ENCODE measurements at regions not wholly inside any gene's neighbourhood (a gene's known extent, or its start where the extent isn't known, plus 50 kb on each side); places are given as distances from the start of the nearest gene placed in this dataset.
"Not testable (repeated sequence)": the region's sequence is repeated elsewhere in the genome, so short reads cannot be mapped to it uniquely, and the experiment has no call there.

- DNase-seq (ENCODE audit: low read depth), result no peak
Observed at GRCh38 chr10:30170146-30170545, 110.8 kb upstream of the JCAD start.

DNA sequence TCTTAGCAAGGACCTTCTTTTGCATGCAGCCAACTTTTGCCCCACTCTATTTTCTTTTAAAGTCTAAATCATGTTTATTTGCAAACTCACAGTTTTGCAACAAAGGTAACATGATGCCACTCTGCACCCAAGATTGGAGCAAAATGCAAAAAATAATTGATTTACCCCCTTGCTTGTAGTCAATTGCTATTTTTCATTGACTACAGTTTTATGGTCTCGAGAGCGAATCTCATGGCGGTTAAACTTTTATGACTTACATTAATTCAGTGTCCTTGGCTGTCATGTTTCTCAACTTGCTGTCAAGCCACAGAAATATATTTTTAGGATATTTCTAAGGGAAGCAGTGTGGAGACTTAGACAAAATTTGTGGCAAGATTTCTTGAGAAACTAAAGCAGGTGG lies 110.0 kb upstream of the JCAD start:
- DNase-seq (ENCODE audit: low read depth), result no peak

- no peak for DNase-seq (ENCODE audit: low read depth)
Observed at GRCh38 chr10:30166929-30167328, 107.5 kb upstream of the JCAD start.

- DNase-seq (ENCODE audit: low read depth), result not testable (repeated sequence)
Observed at GRCh38 chr10:30163410-30163809, 104.0 kb upstream of the JCAD start.

DNA sequence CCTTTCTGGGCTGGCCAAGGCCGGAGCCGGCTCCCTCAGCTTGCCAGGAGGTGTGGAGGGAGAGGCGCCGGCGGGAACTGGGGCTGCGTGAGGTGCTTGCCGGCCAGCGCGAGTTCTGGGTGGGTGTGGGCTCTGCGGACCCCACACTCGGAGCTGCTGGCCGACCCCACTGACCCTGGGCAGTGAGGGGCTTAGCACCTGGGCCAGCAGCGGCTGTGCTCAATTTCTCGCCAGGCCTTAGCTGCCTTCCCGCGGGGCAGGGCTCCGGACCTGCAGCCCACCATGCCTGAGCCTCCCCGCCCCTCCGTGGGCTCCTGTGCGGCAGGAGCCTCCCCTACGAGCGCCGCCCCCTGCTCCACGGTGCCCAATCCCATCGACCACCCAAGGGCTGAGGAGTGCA lies 103.4 kb upstream of the JCAD start:
- DNase-seq (ENCODE audit: low read depth), result not testable (repeated sequence)

- DNase-seq (ENCODE audit: low read depth), result no peak
Observed at GRCh38 chr10:30160271-30160982, 101.0 kb upstream of the JCAD start.

- not testable (repeated sequence) for DNase-seq (ENCODE audit: low read depth)
Observed at GRCh38 chr10:30159614-30160013, 100.2 kb upstream of the JCAD start.

GRCh38 chr10:30158325-30158960 lies 99.1 kb upstream of the JCAD start:
- DNase-seq (ENCODE audit: low read depth), result no peak

DNA sequence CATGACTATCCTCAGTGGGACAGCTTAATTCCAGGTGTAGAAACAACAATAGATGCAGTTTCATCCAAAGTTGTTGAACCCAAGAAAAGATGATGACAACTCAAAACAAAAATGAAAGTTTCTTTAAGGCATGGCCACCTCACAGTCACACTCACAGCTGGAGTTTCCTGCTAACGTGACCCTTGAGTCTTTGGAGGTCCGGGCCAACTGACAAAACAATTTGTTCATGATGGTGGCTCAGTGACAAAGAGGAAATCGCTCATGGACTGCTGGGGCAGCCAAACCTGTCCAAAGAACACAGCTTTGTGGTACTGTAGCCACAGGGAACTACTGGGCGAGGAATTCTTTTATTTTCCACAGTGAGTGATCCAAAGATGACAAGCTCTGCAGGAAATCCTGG lies 96.0 kb upstream of the JCAD start:
- DNase-seq (ENCODE audit: low read depth), result no peak

DNA sequence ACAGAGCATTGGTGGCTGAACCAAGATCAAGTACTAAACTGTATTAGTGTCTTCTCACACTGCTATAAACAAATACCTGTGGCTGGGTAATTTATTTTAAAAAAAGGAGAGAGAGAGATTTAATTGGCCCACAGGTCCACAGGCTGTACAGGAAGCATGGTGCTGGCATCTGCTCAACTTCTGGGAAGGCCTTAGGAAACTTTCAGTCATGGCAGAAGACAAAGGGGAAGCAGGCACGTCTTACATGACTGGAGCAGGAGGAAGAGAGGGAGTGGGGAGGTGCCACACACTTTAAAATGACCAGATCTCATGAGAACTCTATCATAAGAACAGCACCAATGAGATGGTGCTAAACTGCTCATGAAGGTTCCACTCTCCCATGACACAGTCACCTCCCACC lies 95.2 kb upstream of the JCAD start:
- DNase-seq (ENCODE audit: low read depth), result no peak

GRCh38 chr10:30154126-30154525 lies 94.7 kb upstream of the JCAD start:
- DNase-seq (ENCODE audit: low read depth), result no peak

- peak; percentile 0 for DNase-seq (ENCODE audit: low read depth)
Observed at GRCh38 chr10:30151581-30152389, 92.4 kb upstream of the JCAD start.

DNA sequence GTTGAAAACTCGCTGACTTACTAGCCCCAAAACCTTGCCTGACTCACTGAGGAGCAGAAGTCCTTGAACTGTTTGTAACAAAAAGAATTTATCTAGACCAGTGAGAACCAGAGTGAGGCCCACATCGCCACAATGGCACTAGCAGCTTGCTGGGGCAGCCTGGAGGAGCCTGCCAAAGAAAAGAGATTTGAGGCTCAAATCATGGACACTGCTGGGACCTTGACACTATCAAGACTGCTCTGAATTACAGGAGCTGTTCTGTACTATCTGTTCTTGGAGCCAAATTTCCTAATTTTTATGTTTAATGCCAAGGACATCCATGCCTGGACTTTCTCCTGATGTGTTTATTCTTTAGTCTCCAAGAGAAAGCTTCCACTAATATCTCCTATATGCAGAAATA lies 82.0 kb upstream of the JCAD start:
- DNase-seq (ENCODE audit: low read depth), result no peak

- DNase-seq (ENCODE audit: low read depth), result no peak
Observed at GRCh38 chr10:30134171-30134945, 75.0 kb upstream of the JCAD start.

- no peak for DNase-seq (ENCODE audit: low read depth)
Observed at GRCh38 chr10:30133198-30133597, 73.8 kb upstream of the JCAD start.

DNA sequence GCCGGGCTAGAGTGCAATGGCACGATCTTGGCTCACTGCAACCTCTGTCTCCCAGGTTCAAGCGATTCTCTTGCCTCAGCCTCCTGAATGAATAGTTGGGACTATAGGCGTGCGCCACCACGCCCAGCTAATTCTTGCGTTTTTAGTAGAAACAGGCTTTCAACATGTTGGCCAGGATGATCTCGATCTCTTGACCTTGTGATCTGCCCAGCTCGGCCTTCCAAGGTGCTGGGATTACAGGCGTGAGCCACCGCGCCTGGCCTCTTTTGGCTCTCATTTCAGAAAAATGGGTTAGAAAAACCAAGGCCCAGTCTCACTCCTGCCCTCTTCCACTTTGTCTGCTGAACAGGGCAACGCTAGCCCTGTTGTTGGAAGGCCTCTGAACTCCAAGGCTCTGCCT lies 72.0 kb upstream of the JCAD start:
- not testable (repeated sequence) for DNase-seq (ENCODE audit: low read depth)

GRCh38 chr10:30129326-30129725 lies 69.9 kb upstream of the JCAD start:
- DNase-seq (ENCODE audit: low read depth), result not testable (repeated sequence)

GRCh38 chr10:30127120-30127541 lies 67.7 kb upstream of the JCAD start:
- DNase-seq (ENCODE audit: low read depth), result no peak

DNA sequence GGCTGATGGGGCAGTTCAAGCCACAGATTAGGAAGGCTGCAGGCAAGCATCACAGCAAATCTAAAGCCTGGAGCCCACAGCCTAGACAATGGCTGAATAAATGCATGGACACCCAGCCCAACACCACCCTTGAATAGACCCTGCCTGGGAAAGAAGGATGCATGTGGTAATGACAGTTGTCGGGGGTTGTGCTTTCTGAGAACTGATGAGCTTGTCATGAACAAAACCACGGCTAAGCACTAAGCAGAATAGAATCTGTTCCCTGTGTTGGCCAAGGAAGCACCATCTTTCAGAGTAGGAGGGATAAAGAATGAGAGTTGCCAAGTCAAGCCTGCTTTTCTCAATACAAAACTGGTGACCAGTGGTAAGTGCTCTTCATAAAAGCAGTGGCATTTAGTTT lies 66.1 kb upstream of the JCAD start:
- no peak for DNase-seq (ENCODE audit: low read depth)

GRCh38 chr10:30124704-30125103 lies 65.3 kb upstream of the JCAD start:
- no peak for DNase-seq (ENCODE audit: low read depth)

- DNase-seq (ENCODE audit: low read depth), result no peak
Observed at GRCh38 chr10:30121401-30121800, 62.0 kb upstream of the JCAD start.

GRCh38 chr10:30118590-30118989 lies 59.2 kb upstream of the JCAD start:
- no peak for DNase-seq (ENCODE audit: low read depth)
